ENCODE measurements at regions not wholly inside any gene's neighbourhood (a gene's known extent, or its start where the extent isn't known, plus 50 kb on each side); places are given as distances from the start of the nearest gene placed in this dataset.

- no peak for DNase-seq (ENCODE audit: low spot score)
Measured at GRCh38 chr1:175894581-175894980, 151.2 kb upstream of the TNR start.

GRCh38 chr1:175893192-175893591, 149.8 kb upstream of the TNR start:
- DNase-seq (ENCODE audit: low spot score), result no peak

- DNase-seq (ENCODE audit: low spot score), result no peak
Measured at GRCh38 chr1:175892686-175893085, 149.3 kb upstream of the TNR start.

GRCh38 chr1:175891783-175892309, 148.5 kb upstream of the TNR start:
- DNase-seq (ENCODE audit: low spot score), result no peak

GRCh38 chr1:175890958-175891357, 147.6 kb upstream of the TNR start:
- DNase-seq (ENCODE audit: low spot score), result no peak

GRCh38 chr1:175889848-175890247, 146.5 kb upstream of the TNR start:
- no peak for DNase-seq (ENCODE audit: low spot score)

GRCh38 chr1:175888996-175889395, 145.6 kb upstream of the TNR start:
- DNase-seq (ENCODE audit: low spot score), result peak; percentile 4

GRCh38 chr1:175887981-175888428, 144.6 kb upstream of the TNR start:
- peak; percentile 64 for DNase-seq (ENCODE audit: low spot score)

GRCh38 chr1:175887521-175887920, 144.1 kb upstream of the TNR start:
- DNase-seq (ENCODE audit: low spot score), result no peak

- peak; percentile 54 for DNase-seq (ENCODE audit: low spot score)
Measured at GRCh38 chr1:175885326-175885725, 141.9 kb upstream of the TNR start.

GRCh38 chr1:175884369-175884768, 141.0 kb upstream of the TNR start:
- no peak for DNase-seq (ENCODE audit: low spot score)

GRCh38 chr1:175882192-175882591, 138.8 kb upstream of the TNR start:
- DNase-seq (ENCODE audit: low spot score), result no peak

- DNase-seq (ENCODE audit: low spot score), result no peak
Measured at GRCh38 chr1:175881246-175881976, 138.0 kb upstream of the TNR start.

- DNase-seq (ENCODE audit: low spot score), result no peak
Measured at GRCh38 chr1:175878775-175879174, 135.4 kb upstream of the TNR start.

GRCh38 chr1:175877939-175878737, 134.7 kb upstream of the TNR start:
- DNase-seq (ENCODE audit: low spot score), result no peak

- no peak for DNase-seq (ENCODE audit: low spot score)
Measured at GRCh38 chr1:175875556-175875955, 132.2 kb upstream of the TNR start.

GRCh38 chr1:175874081-175874480, 130.7 kb upstream of the TNR start:
- no peak for DNase-seq (ENCODE audit: low spot score)

- DNase-seq (ENCODE audit: low spot score), result no peak
Measured at GRCh38 chr1:175873290-175873935, 130.0 kb upstream of the TNR start.

- DNase-seq (ENCODE audit: low spot score), result no peak
Measured at GRCh38 chr1:175872588-175872987, 129.2 kb upstream of the TNR start.

- DNase-seq (ENCODE audit: low spot score), result no peak
Measured at GRCh38 chr1:175871647-175872046, 128.3 kb upstream of the TNR start.

- DNase-seq (ENCODE audit: low spot score), result no peak
Measured at GRCh38 chr1:175870217-175870616, 126.8 kb upstream of the TNR start.

GRCh38 chr1:175866776-175867175, 123.4 kb upstream of the TNR start:
- DNase-seq (ENCODE audit: low spot score), result no peak

Data from AG08395 (cell line).